Liver (tissue), 8 donors: ENCODE measurements at regions not wholly inside any gene's neighbourhood (a gene's known extent, or its start where the extent isn't known, plus 50 kb on each side); places are given as distances from the start of the nearest gene placed in this dataset.

Source experiments
- DNase-seq: peaks from one replicate; pipeline ENCODE4 v3.0.0-alpha.2; 2017; ENCODE audit warnings: low spot score
- H3K27ac ChIP-seq, 2 donors: one replicate each; pipeline ENCODE4 v1.7.0; 2013; ENCODE audit warnings: inconsistent platforms in 2 of 2, low read length in 2 of 2, control low read depth in 1 of 2, low read depth in 1 of 2, mild to moderate bottlenecking in 1 of 2
- H3K27me3 ChIP-seq, 4 donors: one replicate each; pipeline versions ENCODE4 v1.6.1 to v1.7.0; 2013; ENCODE audit warnings: low read length in 3 of 4, inconsistent platforms in 1 of 4, mild to moderate bottlenecking in 1 of 4, moderate library complexity in 1 of 4; ENCODE audit not compliant: control insufficient read depth in 4 of 4, insufficient read depth in 4 of 4
- H3K36me3 ChIP-seq, 4 donors: one replicate each; pipeline versions ENCODE4 v1.6.1 to v1.7.0; 2013; ENCODE audit warnings: low read length in 3 of 4, mild to moderate bottlenecking in 3 of 4, low read depth in 1 of 4, moderate library complexity in 1 of 4; ENCODE audit not compliant: control insufficient read depth in 4 of 4, insufficient read depth in 3 of 4
- H3K4me1 ChIP-seq, 4 donors: one replicate each; pipeline versions ENCODE4 v1.6.1 to v1.7.0; 2013; ENCODE audit warnings: low read length in 3 of 4, mild to moderate bottlenecking in 3 of 4, moderate library complexity in 1 of 4; ENCODE audit not compliant: control insufficient read depth in 4 of 4, insufficient read depth in 4 of 4
- H3K4me3 ChIP-seq, 3 donors: one replicate each; pipeline versions ENCODE4 v1.6.1 to v1.7.0; 2013; ENCODE audit warnings: low read length in 3 of 3, control low read depth in 1 of 3, low read depth in 1 of 3, mild to moderate bottlenecking in 1 of 3
- H3K9ac ChIP-seq, 2 donors: one replicate each; pipeline ENCODE4 v1.7.0; 2013; ENCODE audit warnings: low read length in 2 of 2, mild to moderate bottlenecking in 2 of 2, moderate library complexity in 2 of 2, control low read depth in 1 of 2, low read depth in 1 of 2
- H3K9me3 ChIP-seq, 4 donors: one replicate each; pipeline versions ENCODE4 v1.6.1 to v1.7.0; 2013; ENCODE audit warnings: low read length in 3 of 4; ENCODE audit not compliant: control insufficient read depth in 4 of 4
- EGR1 ChIP-seq, 2 donors: IDR thresholded peaks; 2 replicates each; pipeline ENCODE4 v1.6.1; 2016 to 2018; ENCODE audit warnings: antibody characterized with exemption in 2 of 2, low read depth in 2 of 2
- FOXA2 ChIP-seq: IDR thresholded peaks from 2 replicates; pipeline ENCODE4 v1.6.1; 2016; ENCODE audit warnings: antibody characterized with exemption
- GABPA ChIP-seq, 2 donors: IDR thresholded peaks in 1 of 2; conservative IDR thresholded peaks in 1 of 2; 2 replicates each; pipeline ENCODE4 v1.6.1; 2016; ENCODE audit warnings: antibody characterized with exemption in 2 of 2, mild to moderate bottlenecking in 1 of 2, moderate library complexity in 1 of 2
- HNF4A ChIP-seq, 2 donors: conservative IDR thresholded peaks; 2 replicates each; pipeline ENCODE4 v1.6.1; 2016; ENCODE audit warnings: antibody characterized with exemption in 2 of 2, mild to moderate bottlenecking in 2 of 2
- HNF4G ChIP-seq: IDR thresholded peaks from 2 replicates; pipeline ENCODE4 v1.6.1; 2016; ENCODE audit warnings: antibody characterized with exemption
- JUND ChIP-seq, 2 donors: IDR thresholded peaks; 2 replicates each; pipeline ENCODE4 v1.6.1; 2016; ENCODE audit warnings: antibody characterized with exemption in 2 of 2
- NR2F2 ChIP-seq: IDR thresholded peaks from 2 replicates; pipeline ENCODE4 v1.6.1; 2016; ENCODE audit warnings: antibody characterized with exemption
- RAD21 ChIP-seq, 2 donors: IDR thresholded peaks; 2 replicates each; pipeline ENCODE4 v1.6.1; 2016; ENCODE audit warnings: antibody characterized with exemption in 2 of 2, mild to moderate bottlenecking in 2 of 2
- RXRA ChIP-seq, 2 donors: IDR thresholded peaks; 2 replicates each; pipeline ENCODE4 v1.6.1; 2017 to 2018; ENCODE audit warnings: antibody characterized with exemption in 2 of 2, mild to moderate bottlenecking in 1 of 2
- SP1 ChIP-seq: IDR thresholded peaks from 2 replicates; pipeline ENCODE4 v1.6.1; 2018; ENCODE audit warnings: antibody characterized with exemption, mild to moderate bottlenecking
- YY1 ChIP-seq: IDR thresholded peaks from 2 replicates; pipeline ENCODE4 v1.6.1; 2016; ENCODE audit warnings: antibody characterized with exemption, mild to moderate bottlenecking
- WGBS: extraction: QIAGEN DNeasy Blood & Tissue Kit; methylation state at CpG from one replicate; pipeline ENCODE4 v1.1.7; 2013; 5-methylcytosine and 5-hydroxymethylcytosine counted together
- TF ChIP-seq, protein P1 (sequence below): IDR thresholded peaks from 2 replicates; pipeline ENCODE4 v1.6.1; 2016; ENCODE audit warnings: antibody characterized with exemption
- TF ChIP-seq, protein P2 (sequence below): IDR thresholded peaks from 2 replicates; pipeline ENCODE4 v1.6.1; 2016; ENCODE audit warnings: antibody characterized with exemption, mild to moderate bottlenecking
- TF ChIP-seq, protein P3 (sequence below): IDR thresholded peaks from 2 replicates; pipeline ENCODE4 v1.6.1; 2016; ENCODE audit warnings: antibody characterized with exemption
- TF ChIP-seq, protein P4 (sequence below): IDR thresholded peaks from 2 replicates; pipeline ENCODE4 v1.6.1; 2016; ENCODE audit warnings: antibody characterized with exemption
- TF ChIP-seq, protein P5 (sequence below): fragments of 150-350 bp; IDR thresholded peaks from 2 replicates; pipeline ENCODE4 v1.5.1; 2017; ENCODE audit warnings: improper control_type of control experiment, low read depth, low read length; ENCODE audit not compliant: missing input control
- donor health status: healthy.
- donor health status: healthy.
- donor health status: healthy.
- donor health status: healthy.
- donor health status: healthy.

DNA sequence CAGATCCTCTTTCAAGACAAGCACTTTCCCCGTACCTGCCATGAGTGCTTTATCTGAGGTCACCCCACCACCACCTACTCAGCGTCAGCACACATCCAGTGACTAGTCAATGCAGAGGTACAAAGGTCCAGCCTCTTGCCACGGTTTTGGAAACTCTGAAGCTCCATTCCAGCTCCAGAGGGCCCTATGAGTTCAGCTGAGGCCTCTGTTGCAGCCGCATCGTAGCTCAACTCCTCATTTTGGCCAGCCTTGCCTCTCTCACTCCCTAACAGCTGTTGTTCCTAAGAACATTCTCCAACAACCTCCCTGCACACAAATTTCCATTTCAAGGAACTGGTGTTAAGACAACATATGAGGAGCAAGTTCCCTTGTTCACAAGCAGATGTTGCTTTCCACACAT is 405.1 kb upstream of the PROK2 start:
- H3K9me3 ChIP-seq: peaks cover 0 to 3% (median 0%) of the 10 kb centered on the region in 4 donors
- H3K27me3 ChIP-seq: no peaks in the 10 kb centered on the region
- no peak overlapping the region for H3K4me3 ChIP-seq
- DNase-seq: no peak
- WGBS: 37% methylated on average over 5 of the region's 5 CpGs
- peak overlapping the region; percentile 42 to 60 for H3K27ac ChIP-seq
- no peaks in the 10 kb centered on the region for H3K36me3 ChIP-seq
- TF ChIP-seq FOXA2 (peak; percentile 16), SP1 (peak; percentile 97), RAD21 (IDR thresholded peaks at IDR 0.05) (peak; percentile 68 to 76), RXRA (IDR thresholded peaks at IDR 0.05) (peak; percentile 95), HNF4G (peak; percentile 90), NR2F2 (no peak), YY1 (peak; percentile 72), JUND (IDR thresholded peaks at IDR 0.05) (peak; percentile 67 to 78), GABPA (IDR thresholded peaks at IDR 0.05 in 1 of 2, conservative IDR thresholded peaks at IDR 0.05 in 1 of 2) (no peak), EGR1 (IDR thresholded peaks at IDR 0.05; ENCODE audit: low read depth in 2 of 2) (peak in 1 of 2 donors; percentile 51), HNF4A (conservative IDR thresholded peaks at IDR 0.05) (peak; percentile 95 to 97)
- TF ChIP-seq, protein P1, sequence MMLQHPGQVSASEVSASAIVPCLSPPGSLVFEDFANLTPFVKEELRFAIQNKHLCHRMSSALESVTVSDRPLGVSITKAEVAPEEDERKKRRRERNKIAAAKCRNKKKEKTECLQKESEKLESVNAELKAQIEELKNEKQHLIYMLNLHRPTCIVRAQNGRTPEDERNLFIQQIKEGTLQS: no peak
- TF ChIP-seq, protein P2, sequence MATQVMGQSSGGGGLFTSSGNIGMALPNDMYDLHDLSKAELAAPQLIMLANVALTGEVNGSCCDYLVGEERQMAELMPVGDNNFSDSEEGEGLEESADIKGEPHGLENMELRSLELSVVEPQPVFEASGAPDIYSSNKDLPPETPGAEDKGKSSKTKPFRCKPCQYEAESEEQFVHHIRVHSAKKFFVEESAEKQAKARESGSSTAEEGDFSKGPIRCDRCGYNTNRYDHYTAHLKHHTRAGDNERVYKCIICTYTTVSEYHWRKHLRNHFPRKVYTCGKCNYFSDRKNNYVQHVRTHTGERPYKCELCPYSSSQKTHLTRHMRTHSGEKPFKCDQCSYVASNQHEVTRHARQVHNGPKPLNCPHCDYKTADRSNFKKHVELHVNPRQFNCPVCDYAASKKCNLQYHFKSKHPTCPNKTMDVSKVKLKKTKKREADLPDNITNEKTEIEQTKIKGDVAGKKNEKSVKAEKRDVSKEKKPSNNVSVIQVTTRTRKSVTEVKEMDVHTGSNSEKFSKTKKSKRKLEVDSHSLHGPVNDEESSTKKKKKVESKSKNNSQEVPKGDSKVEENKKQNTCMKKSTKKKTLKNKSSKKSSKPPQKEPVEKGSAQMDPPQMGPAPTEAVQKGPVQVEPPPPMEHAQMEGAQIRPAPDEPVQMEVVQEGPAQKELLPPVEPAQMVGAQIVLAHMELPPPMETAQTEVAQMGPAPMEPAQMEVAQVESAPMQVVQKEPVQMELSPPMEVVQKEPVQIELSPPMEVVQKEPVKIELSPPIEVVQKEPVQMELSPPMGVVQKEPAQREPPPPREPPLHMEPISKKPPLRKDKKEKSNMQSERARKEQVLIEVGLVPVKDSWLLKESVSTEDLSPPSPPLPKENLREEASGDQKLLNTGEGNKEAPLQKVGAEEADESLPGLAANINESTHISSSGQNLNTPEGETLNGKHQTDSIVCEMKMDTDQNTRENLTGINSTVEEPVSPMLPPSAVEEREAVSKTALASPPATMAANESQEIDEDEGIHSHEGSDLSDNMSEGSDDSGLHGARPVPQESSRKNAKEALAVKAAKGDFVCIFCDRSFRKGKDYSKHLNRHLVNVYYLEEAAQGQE: peak; percentile 38
- TF ChIP-seq, protein P3, sequence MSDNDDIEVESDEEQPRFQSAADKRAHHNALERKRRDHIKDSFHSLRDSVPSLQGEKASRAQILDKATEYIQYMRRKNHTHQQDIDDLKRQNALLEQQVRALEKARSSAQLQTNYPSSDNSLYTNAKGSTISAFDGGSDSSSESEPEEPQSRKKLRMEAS: peak; percentile 68
- TF ChIP-seq, protein P4, sequence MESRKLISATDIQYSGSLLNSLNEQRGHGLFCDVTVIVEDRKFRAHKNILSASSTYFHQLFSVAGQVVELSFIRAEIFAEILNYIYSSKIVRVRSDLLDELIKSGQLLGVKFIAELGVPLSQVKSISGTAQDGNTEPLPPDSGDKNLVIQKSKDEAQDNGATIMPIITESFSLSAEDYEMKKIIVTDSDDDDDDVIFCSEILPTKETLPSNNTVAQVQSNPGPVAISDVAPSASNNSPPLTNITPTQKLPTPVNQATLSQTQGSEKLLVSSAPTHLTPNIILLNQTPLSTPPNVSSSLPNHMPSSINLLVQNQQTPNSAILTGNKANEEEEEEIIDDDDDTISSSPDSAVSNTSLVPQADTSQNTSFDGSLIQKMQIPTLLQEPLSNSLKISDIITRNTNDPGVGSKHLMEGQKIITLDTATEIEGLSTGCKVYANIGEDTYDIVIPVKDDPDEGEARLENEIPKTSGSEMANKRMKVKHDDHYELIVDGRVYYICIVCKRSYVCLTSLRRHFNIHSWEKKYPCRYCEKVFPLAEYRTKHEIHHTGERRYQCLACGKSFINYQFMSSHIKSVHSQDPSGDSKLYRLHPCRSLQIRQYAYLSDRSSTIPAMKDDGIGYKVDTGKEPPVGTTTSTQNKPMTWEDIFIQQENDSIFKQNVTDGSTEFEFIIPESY: no peak
- TF ChIP-seq, protein P5, sequence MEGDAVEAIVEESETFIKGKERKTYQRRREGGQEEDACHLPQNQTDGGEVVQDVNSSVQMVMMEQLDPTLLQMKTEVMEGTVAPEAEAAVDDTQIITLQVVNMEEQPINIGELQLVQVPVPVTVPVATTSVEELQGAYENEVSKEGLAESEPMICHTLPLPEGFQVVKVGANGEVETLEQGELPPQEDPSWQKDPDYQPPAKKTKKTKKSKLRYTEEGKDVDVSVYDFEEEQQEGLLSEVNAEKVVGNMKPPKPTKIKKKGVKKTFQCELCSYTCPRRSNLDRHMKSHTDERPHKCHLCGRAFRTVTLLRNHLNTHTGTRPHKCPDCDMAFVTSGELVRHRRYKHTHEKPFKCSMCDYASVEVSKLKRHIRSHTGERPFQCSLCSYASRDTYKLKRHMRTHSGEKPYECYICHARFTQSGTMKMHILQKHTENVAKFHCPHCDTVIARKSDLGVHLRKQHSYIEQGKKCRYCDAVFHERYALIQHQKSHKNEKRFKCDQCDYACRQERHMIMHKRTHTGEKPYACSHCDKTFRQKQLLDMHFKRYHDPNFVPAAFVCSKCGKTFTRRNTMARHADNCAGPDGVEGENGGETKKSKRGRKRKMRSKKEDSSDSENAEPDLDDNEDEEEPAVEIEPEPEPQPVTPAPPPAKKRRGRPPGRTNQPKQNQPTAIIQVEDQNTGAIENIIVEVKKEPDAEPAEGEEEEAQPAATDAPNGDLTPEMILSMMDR: no peak
- H3K4me1 ChIP-seq: peaks cover 5 to 23% (median 14%) of the 10 kb centered on the region in 4 donors
- H3K9ac ChIP-seq: no peak overlapping the region

DNA sequence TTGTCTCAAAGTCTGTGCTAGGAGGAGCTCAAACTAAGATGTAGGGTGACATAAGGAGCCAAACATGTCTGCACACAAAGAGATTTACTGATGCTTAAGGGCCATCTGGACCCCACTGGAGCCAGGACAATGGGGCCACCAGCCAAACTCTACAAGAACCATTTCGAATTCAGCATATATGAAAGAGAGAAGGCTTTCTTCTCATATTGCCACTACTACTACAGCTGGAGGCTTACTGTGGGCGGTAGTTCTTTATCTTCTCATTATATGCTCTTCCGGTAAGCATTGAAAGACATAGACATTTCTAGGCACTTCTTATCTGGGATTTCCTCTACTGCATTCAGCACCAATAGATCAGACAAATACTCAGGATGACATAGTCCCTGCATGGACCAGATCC is 404.4 kb upstream of the PROK2 start:
- Histone ChIP-seq H3K9ac (no peak overlapping the region), H3K27ac (peak overlapping the region; percentile 42 to 60), H3K9me3 (peaks cover 0 to 3% (median 0%) of the 10 kb centered on the region in 4 donors), H3K27me3 (no peaks in the 10 kb centered on the region), H3K36me3 (no peaks in the 10 kb centered on the region), H3K4me3 (no peak overlapping the region), H3K4me1 (peaks cover 5 to 23% (median 14%) of the 10 kb centered on the region in 4 donors)
- WGBS: 87% methylated on average over 3 of the region's 3 CpGs
- no peak for DNase-seq
- TF ChIP-seq, protein P3: no peak
- TF ChIP-seq, protein P4: no peak
- TF ChIP-seq RAD21 (IDR thresholded peaks at IDR 0.05) (no peak), YY1 (no peak), HNF4A (conservative IDR thresholded peaks at IDR 0.05) (no peak)
